AG08396 (cell line): ENCODE measurements at regions not wholly inside any gene's neighbourhood (a gene's known extent, or its start where the extent isn't known, plus 50 kb on each side); places are given as distances from the start of the nearest gene placed in this dataset.

Source experiments
- DNase-seq: peaks from one replicate; pipeline ENCODE4 v3.0.0; 2012; ENCODE audit warnings: low spot score, mixed read lengths

DNA sequence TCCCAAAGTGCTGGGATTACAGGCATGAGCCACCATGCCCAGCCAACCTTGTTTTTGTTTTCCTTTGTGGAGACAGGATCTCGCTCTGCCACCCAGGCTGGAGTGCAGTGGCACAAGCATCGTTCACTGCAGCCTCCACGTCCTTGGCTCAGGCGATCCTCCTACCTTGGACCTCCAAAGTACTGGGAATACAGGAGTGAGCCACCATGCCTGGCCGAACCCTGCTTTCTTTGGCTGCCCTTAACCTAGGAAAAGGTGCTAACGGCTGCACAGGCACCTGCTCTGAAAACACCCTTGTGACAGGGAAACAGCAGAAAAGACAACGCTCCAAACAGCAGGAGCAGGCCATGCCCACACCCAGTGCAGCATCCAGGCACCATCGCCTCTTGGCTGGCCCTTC is 71.9 kb downstream of the OAT start:
- DNase-seq, result no peak

DNA sequence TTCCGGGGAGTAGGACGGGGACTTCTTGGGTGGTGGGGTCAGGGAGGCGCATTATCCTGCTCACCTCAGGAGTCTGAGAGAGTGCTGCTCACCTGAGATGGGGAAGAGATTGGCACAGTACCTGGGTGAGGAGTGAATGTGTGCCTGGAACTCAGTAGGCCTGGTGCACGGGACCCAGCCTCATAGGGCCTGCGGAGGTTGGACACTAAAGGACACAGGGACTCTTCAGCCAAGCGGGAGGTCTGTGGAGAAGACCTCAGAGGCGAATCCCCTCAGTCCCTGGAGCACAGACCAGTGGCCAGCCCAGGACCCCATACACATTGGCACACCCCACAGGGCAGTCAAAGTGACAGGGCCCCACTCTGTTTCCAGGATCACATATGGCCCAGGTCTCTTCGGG is 73.2 kb downstream of the OAT start:
- DNase-seq, result no peak

DNA sequence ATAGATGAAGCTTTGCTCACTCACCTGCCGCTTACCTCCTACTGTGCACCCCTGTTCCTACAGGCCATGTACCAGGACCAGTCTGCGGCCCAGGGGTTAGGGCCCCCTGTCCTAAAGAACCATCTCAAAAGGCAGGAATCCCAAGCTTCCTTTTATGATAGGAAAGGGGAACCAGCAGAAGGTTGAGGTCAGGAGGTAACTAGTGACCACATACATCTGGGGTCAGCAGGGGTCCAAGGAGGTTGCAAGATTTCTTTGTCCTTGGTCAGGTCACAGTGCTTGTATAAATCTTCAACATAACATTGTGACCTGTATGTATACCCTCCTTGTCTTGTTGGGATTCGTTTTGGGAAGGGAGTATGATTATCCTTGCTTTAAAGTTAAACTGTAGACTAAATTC is 73.8 kb downstream of the OAT start:
- no peak for DNase-seq

DNA sequence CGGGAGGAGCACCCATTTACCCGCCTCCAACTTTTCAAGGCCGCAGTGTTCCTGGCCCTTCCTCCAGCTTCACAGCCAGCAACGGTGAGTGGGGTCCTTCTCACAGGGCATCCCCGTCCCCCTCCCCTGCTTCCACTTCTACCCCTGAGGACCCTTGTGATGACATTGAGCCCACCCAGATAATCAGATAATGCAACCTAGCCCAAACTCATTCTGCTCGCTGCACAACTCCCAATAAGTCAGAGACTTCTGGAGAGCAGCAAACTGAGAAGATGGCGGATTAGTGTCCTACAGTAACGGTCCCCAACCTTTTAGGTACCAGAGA is 74.5 kb downstream of the OAT start:
- DNase-seq, result no peak

DNA sequence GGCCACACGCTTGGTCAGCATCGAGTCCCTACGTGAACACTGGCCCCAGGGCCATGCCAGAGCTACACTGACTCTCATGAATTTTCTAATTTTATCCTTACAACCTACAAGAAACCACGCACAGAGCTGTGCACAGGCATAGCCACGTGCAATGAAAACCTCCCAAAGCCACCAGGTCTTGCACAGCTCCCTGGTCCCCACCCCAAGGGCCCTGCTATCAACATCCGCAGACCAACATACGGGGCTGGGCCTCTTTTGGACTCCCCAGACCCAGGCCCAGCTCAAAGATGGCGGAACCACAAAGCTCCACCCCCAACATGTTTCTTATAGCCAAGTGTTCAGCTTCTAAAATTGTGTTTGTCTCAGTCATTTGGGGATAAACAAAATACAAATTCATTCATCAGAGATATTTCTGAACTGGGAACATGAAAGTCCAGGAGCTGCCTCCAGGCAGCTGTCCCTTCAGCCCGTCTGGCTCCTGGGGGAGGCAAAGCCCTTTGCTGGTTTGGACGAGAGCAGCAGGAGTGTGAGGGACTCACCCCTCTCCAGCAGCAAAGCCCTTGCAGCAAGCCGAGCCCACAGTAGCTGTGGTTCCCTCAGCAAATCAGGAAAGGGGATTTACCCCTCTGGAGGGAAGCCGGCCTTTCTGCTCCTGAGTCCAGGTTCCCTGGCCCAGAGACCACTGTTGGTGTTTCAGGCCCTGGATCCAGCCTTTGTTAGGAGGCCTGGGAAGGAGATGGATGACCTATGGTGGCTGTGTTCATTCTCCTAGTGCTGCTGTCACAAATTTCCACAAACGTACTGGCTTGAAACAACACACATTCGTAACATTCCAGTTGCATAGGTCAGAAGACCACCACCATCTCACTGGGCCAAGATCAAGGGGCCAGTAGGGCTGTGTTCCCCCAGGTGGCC is 75.1 kb downstream of the OAT start:
- DNase-seq, result no peak

DNA sequence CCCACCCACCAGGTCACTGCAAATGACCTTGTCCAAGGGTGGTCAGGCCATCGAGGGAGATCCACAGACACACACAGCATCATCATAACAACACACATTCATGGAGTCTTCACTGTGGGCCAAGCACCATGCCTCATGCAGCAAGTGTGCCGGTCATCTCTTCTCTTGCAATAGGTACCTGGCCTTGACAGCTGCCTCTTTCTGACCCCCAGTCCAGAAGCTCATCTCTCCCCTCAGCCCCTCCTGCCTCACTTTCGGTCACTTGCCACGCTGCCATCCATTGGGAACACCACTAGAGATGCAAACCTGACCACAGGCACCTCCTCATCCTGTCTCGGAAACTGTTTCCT is 75.9 kb downstream of the OAT start:
- no peak for DNase-seq

DNA sequence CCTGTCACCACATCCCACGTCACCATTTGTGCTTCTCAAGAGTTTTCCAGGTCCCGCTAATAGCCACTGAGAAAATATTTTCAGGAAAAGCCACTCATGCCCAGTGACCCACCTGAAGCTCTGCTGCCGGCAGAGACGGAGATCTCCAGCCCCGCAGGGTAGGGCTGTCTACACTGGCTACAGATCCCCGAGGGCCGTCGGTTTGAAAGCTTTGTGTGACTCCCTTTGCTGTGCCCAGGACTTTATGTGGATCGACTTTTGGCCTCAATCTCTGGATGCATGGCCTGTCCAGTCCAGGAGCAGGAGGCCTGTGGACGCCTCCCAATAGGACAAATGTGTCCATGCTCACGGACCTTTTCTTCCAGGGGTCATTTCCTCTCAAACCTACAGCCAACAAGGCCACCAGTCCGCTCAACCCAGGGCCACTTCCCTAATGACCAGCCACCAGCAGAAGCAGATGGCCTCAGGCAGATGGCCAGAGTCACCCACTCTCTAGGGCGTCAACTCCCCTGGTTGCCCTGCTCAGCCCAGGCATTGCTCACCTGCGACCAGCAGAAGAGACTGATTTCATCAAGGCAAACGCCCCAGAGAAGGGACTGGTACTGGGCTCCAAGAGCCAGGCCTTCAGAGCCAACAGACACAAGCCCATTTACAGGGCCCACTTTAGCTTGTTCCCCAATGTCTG is 76.4 kb downstream of the OAT start:
- DNase-seq, result no peak

DNA sequence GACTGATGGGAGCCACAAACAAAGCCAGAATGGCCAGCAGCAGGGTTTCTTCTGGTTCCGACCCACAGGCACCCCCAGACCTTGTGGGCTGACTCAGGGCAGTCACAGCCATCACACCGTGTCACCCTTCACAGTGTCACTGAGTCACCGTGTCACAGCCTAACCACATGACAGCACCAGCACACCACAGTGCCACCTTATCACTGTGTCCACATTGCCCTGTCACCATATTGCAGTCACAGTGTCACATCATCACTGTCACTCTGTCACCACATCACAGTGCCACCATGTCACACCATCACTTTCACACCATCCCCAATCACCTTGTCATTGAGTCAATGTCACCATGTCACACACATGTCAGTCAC is 77.0 kb downstream of the OAT start:
- no peak for DNase-seq

DNA sequence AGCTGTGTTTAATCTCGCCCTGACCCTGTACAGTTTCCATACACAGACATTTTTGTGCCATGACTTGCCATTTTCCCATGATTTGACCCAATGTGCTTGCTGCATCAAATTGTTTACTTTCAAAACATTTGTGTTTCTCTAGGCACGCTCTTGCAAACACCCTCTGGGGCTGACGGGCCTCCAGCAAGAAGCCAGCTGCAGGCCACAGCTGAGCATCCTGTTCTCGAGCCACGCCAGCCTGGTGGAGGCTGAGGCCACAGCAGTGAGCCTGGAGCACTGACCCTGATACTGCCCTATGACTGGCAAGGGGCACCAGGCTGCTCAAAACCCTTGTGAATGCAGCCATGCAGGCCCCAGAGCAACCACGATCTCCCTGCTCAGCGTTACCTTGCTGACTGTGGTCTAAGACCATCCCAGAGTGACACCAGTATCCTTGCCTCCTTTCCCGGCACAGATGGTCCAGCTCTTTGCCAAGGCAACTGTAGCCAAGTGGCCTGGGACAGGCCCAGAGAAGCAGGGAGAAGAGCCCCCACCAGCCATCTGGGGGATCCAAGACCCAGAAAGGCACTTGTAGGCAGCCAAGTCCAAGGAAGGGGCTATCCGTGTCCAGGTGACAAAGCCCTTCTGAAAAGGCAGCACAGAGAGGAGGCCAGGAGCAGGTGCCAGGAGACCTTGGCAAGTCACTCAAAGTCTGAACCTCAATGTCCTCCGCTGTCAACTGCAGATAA is 78.5 kb downstream of the OAT start:
- peak; percentile 76 for DNase-seq

DNA sequence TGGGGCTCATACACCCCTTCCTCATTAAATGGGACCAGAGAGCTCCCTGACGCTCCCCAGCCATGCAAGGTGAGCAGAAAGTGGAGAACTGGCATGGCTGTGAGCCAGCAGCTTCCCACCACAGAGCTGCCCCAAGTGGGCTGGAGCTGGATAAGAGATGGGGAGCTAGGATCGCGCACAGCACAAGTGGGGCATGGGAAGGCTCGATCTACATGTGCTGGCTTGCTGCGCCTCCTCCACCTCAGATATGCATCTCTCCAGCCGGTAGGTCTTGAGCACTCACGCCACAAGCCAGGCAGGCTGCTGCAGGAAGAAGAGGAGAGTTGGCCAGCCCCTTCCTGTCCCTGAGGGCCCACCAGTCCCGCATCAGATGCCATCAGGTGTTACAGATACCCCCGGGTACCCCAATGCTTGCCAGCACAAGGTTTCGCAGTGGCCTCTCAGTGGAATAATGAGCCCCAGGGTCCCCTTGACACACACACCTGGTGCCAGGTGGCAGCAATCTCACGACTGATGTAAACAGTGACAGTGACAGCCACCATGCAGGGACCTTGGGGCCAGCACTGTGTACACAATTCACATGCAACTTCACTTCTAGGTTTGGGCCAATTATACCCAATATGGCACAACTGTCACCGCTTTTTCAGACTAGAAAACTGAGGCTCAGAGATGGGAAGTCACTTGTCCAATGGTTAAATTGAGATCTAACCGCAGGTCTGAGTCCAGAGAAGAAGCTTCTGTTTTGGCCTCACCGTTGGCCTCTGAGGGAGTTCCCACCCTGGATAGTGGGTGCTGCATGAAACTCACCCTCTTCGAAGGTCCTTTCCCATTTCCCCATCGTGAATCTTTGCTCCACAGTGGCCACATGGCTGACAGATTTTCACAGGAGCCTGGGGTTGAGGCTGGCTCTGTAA is 79.3 kb downstream of the OAT start:
- DNase-seq, result no peak

DNA sequence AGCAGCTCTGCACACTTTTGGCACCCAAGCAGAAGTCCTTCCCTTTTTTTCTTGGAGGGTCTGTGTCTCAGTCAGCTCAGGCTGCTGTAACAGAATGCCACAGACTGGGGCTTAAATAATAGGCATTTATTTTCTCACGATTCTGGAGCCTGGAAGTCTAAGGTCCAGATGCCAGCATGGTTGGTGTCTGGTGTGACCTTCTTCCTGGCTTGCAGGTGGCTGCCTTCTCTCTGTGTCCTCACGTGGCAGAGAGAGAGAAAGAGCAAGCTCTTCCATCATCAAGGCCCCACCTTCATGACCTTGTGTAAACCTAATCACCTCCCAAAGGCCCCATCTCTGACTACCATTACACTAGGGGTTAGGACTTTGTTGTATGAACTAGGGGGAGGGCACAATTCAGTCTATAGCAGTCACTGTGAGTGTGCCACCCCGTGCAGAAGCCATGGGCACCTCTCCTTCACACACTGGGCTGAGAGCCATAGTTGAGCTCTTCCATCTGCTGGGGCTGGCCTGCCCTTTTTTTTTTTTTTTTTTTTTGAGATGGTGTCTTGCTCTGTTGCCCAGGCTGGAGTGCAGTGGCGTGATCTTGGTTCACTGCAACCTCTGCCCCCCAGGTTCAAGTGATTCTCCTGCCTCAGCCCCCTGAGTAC is 80.3 kb downstream of the OAT start:
- DNase-seq, result no peak

DNA sequence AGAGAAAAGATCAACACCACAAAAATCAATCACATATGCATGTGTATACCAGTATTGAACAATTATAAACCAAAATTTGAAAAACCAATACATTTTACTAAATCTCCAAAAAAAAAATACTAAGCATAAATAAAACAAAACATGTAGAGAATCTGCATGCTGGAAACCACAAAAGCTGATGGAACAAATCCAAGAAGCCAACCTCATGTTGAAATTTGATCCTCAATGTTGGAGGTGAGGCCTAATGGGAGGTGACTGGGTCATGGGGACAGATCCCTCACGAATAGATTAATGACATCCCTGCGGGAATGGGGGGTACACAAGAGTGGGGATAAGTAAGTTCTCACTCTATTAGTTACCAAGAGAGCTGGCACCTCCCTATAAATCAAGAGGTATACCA is 82.5 kb downstream of the OAT start:
- no peak for DNase-seq

DNA sequence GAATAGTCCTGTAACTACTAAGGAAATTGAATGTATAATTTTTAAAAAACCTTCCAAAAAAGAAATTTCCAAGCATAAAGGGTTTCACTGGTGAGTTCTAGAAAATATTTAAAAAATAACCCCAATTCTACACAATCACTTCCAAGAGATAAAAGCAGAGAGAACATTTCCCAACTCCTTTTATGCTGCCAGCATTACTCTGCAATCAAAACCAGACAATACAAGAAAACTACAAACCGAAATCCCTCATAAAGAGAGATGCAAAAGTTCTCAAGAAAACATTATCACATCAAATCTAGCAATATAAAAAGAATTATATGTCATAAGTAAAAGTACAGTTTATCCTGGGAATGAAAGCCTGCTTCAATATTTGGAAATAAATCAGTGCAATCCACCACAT is 84.8 kb downstream of the OAT start:
- DNase-seq, result no peak

DNA sequence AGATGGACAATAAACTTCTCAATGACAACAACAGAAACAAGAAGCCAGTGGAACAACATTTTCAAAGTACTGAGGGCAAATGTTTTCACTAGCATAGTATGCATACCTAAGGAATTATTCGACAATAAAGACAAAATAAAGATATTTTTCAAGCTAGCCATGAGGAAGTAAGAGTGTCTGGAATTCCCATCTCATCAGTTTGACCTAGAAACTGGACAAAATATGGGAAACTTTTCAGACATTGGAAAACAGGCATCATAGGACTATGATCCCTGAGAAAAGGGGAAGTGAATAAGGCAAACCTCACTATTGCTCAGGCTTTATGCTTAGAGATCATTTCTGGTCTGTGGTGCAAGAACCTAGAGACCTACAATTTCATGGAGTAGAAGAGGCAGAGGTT is 86.3 kb downstream of the OAT start:
- DNase-seq, result no peak

DNA sequence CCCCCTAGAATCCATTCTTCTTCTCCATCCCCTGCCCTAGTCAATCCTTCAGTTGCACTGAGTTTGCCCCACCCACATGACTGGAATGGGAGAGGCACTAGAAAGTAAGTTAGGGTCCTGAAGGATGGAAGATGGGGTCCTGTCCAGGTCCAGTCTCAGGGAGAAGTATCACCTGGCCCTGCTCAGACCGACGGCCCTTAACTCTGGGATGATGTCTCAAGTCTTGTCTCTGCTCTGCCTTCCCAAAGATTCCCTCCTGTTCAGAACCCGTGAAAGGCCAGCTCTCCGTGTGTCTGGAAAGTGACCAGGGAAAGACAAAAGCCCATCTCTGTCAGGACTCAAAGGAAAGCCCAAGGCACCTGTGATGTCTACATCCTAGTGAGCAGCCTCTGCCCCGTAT is 88.8 kb downstream of the OAT start:
- no peak for DNase-seq

DNA sequence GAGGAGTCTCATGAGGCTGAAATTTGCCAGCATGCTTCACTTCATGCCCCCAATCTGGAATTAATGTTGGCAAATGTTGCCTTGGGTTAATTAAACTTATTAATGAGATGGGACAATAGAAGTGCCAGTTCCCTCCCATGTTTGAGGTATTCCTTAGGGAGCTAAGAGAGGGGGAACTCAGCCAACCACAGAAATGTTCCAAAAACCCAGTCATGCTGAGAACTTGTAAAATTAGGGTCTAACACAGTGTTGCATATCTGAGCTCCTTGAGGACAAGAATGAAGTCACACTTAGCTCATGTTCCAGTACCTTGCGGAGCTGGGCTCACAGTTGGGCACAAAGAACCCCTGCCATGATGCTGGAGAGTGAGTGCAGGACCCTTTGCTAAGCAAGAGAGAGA is 89.4 kb downstream of the OAT start:
- no peak for DNase-seq

DNA sequence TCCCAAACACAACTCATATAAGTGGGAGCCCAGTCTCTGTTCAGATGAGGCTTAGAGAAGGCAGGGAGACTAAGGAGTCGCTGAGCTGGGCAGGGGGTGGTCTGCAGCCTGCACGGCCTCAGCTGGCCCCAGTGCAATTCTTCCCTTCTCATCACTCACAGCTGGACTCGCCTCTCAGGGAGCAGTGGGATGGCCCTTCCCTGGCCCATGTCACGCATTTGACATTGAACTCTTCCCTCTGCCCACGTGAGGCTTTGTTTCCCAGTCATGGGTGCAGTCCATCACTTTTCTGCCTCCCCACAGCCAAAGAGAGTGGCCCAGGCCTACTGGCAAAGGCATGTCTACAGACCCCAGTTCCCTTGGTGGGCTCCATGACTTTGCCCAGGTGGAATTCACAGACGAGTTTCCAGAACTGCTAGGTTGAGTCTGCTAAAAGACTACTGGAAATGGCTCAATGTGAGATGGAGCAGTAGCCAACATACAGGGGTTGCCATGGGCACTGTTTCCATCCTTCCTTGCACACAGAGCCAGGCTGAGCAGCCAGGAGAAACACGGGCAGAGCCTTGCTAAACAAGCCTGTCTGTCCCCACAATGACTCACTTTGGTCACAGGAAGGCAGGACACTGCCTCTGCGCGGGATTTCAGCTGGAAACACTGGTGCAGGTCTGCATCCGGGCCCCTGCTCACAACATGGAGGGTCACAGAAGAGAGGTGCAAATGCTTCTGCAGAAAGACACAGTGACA is 90.1 kb downstream of the OAT start:
- no peak for DNase-seq

DNA sequence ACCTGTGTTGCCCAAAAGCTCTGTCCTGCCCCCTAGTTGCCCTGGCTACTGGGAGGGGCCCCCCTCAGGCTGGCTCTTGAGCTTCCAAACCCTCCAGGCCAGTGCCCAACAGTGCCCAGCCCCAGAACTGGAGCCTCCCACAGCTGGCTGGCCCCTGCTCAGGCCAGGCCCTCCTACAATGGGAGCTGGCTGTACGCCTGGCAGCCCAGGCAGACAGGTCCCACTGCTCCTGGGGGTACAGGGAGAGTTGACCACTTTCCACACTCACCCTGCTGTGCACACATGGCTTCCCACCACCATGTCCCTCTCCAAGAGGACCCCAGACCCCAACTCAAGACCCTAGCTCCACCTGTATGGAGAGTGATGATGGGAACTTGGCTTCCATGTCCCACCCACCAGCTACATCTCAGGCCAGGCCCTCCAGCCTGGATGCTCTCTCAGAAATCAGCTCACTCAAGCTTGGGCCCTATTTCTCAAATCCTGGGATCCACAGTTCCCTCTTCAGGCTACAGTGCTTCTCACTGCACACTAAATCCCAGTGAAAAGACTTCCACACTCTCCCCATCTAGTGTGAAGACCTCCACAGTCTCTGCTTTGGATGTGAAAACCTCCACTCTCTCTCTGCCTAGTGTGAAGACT is 92.6 kb downstream of the OAT start:
- DNase-seq, result no peak

DNA sequence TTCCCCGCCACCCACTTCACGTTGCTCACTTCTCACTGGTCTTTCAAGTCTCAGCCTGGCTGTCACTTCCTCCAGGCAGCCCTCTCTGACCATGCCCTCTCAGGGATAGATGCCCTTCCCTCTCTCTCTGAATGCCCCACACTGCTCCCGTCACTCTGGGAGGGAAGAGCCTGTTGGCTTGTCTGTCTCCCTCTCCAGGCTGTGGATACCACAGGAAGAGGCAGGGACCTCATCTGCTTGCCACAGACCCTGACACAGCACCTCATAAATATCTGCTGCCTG is 93.1 kb downstream of the OAT start:
- DNase-seq, result no peak

DNA sequence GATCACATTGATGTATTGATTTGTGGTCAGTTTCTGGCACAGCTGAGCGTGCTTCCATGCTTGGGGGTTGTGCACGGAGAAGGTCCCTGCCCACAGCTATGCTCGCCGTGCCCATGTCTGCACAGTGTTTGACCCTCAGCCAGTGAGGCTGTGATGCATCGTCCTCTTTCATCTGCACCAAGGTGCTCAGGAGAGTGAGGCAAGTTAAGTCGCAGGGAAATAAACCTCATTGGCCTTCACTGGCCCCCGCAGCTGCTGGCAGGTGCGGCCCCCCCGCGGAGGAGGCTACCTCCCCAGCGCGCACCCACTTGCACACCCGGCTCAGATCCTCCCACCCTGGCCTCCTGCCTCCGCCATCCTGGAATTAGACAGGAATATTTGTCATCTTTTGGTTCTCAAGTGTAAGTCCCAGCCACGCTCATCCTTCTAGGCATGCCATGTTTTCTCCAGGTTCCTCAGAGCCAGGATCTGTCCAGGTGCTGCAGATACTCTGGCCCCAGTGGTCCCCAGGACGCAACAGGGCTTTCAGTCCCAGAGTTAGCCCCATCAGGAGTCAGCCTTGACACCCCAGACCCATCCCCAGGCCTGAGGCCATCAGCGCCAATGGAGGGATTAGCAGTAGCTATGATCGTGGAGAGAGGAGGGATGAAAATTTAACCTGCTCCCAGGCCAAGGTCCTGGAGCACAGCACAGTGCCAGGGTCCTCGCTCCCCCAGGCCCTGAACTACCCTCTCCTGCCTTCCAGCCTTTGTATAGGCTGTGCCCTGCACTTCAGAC is 93.7 kb downstream of the OAT start:
- DNase-seq, result no peak
